ENCODE measurements at regions not wholly inside any gene's neighbourhood (a gene's known extent, or its start where the extent isn't known, plus 50 kb on each side); places are given as distances from the start of the nearest gene placed in this dataset.

DNA sequence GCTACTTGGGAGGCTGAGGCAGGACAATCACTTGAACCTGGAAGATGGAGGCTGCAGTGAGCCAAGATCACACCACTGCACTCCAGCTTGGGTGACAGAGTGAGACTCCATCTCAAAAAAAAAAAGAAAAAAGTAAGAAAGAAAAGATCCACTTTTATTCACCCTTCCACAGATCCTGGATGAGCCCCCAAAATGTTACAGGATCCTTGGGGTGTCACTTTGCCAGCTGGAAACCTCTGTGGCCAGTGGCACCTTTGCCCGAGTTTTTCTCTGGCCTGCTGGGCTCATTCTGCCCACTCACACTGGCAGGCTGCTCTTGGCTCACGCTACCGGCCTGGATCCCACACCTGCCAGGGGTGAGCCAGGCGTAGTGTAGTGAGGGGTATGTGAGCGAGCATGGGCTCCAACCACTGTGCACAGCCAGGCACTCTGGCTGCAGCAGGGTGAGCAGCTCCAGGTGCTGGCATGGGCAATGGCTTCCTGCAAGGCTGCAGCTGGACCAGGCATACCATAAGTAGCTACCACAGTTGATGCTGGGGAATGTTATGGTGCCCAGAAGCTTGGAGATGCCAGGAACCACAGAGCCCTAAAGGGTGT, 57.8 kb upstream of the C15orf39 start:
- TF ChIP-seq, protein P1, sequence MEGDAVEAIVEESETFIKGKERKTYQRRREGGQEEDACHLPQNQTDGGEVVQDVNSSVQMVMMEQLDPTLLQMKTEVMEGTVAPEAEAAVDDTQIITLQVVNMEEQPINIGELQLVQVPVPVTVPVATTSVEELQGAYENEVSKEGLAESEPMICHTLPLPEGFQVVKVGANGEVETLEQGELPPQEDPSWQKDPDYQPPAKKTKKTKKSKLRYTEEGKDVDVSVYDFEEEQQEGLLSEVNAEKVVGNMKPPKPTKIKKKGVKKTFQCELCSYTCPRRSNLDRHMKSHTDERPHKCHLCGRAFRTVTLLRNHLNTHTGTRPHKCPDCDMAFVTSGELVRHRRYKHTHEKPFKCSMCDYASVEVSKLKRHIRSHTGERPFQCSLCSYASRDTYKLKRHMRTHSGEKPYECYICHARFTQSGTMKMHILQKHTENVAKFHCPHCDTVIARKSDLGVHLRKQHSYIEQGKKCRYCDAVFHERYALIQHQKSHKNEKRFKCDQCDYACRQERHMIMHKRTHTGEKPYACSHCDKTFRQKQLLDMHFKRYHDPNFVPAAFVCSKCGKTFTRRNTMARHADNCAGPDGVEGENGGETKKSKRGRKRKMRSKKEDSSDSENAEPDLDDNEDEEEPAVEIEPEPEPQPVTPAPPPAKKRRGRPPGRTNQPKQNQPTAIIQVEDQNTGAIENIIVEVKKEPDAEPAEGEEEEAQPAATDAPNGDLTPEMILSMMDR (IDR thresholded peaks at IDR 0.05), result no peak
- TF ChIP-seq POLR2A (IDR thresholded peaks at IDR 0.05), result no peak
